RWPE1 (cell line): ENCODE measurements at regions not wholly inside any gene's neighbourhood (a gene's known extent, or its start where the extent isn't known, plus 50 kb on each side); places are given as distances from the start of the nearest gene placed in this dataset.

ENCODE experiments used
- CTCF ChIA-PET: fragments of 350-600 bp; sonication (Branson Sonifier 250); formaldehyde crosslinking; extraction: SDS; loops from one replicate; lab custom pipeline; 2021; lab: Yijun Ruan, JAX
- POLR2A ChIA-PET: fragments of 400-600 bp; formaldehyde crosslinking; extraction: SDS; loops from one replicate; lab custom pipeline; 2020; ENCODE audit warnings: antibody characterized with exemption; ENCODE audit not compliant: low non-redundant PET; lab: Yijun Ruan, JAX
- DNase-seq: peaks from one replicate; pipeline ENCODE4 v3.0.0; 2012; ENCODE audit warnings: low spot score
- H3K27ac ChIP-seq: fragments of 450-650 bp; 2 replicates; pipeline ENCODE4 v1.5.1; 2017
- TF ChIP-seq, protein P1 (sequence below): fragments of 450-650 bp; conservative IDR thresholded peaks from 2 replicates; pipeline ENCODE4 v1.5.1; 2017; ENCODE audit warnings: low read depth, mild to moderate bottlenecking

DNA sequence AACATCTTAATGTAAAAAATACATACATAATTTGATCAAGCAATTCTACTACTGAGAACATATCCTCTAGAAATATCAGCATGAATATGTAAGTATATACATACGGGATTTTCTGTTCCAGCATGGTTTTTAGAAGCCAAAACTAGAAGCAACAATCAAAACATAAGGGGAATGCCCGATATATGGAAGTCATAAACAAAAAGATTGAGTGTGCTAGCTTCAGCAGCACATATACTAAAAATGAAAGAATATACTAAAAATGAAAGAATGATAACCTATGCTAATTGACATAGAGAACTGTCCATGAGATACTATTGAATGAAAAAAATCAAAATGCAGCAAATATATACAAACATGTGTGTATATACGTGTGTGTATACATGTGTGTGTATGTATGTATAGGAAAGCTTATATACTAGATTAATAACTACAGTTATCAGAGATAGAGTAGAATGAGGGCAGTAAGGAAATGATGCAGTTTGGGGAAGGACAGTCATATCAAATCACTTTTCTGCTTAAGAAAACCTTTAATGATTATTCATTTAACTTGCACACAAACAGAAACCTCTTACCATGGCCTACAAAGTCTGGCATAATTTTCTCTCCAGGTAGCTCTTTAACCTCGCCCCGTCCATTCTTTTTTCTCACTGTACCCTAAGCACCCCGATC lies 72.9 kb downstream of the NPY start:
- POLR2A ChIA-PET = no interaction called here
- CTCF ChIA-PET = interaction anchor here (0.6 kb wide), 2 partner anchors 10 to 310 kb away, joined by 3 read pairs; no protein-coding TSS in a partner anchor
- TF ChIP-seq, protein P1, sequence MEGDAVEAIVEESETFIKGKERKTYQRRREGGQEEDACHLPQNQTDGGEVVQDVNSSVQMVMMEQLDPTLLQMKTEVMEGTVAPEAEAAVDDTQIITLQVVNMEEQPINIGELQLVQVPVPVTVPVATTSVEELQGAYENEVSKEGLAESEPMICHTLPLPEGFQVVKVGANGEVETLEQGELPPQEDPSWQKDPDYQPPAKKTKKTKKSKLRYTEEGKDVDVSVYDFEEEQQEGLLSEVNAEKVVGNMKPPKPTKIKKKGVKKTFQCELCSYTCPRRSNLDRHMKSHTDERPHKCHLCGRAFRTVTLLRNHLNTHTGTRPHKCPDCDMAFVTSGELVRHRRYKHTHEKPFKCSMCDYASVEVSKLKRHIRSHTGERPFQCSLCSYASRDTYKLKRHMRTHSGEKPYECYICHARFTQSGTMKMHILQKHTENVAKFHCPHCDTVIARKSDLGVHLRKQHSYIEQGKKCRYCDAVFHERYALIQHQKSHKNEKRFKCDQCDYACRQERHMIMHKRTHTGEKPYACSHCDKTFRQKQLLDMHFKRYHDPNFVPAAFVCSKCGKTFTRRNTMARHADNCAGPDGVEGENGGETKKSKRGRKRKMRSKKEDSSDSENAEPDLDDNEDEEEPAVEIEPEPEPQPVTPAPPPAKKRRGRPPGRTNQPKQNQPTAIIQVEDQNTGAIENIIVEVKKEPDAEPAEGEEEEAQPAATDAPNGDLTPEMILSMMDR = no peak
- no peak for DNase-seq
- H3K27ac ChIP-seq = no peak overlapping the region

DNA sequence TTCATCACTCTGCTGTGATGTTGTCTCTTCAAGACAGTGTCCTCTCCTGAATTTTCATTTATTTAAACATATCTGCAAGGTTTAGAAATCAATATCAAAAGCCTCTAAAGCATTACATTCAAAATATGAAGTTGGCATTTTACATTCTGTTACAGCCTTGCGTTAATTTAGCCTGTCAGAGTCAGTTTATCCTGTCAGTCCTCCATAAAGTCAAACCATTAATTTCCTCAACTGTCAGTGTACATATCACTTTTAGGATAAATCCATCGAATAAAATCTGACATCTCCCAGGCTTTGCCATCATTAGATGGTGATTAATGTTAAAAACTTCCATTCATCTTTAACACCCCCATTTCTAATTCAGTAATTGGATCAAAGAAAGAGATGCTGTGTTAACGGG lies 77.0 kb downstream of the NPY start:
- DNase-seq = no peak
- no peak overlapping the region for H3K27ac ChIP-seq
- ChIA-PET POLR2A (no interaction called here), CTCF (no interaction called here)
- TF ChIP-seq, protein P1 = no peak

DNA sequence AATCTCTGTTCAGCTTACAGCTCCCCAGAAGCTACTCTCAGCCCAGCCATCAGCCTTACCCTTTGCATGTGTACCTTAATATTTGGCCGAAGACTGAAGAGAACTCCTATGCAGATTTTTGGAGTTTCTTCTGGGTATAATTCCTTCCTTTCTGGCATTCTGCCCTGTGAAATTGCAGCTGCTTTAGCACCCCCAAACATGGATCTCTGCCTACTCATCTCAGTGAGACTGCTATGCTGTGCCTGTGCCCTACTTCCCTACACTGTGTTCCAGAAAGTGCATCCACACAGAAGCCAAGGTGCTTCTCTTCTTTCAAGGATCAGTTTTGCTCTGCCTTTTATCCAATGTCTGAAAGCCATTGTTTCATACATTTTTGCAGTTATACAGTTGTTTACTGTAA lies 81.6 kb downstream of the NPY start:
- TF ChIP-seq, protein P1 = no peak
- DNase-seq = no peak
- no peak overlapping the region for H3K27ac ChIP-seq
- ChIA-PET POLR2A (no interaction called here), CTCF (interaction anchor here (0.6 kb wide), 1 partner anchor 20 kb away, joined by 3 read pairs; no protein-coding TSS in a partner anchor)

DNA sequence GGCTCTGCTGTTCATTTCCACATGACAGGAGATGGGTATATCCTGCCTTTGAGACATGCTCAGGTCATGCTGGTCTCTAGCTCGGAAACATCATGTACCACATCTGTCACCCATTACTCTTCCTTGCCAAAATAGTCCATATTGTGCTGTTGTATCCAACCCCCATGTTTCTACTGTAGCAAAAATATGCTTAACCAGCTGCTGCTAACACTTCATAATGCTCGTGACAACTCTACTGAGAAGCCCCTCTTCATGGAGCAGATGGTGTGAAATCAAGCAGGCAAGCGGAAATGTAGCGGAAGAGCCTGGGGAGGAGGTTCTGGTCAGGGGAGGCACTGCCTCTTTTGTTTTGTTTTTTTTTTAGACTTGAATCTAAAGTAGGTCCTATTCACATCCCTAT lies 82.9 kb downstream of the NPY start:
- DNase-seq = no peak
- ChIA-PET POLR2A (no interaction called here), CTCF (no interaction called here)
- no peak overlapping the region for H3K27ac ChIP-seq
- TF ChIP-seq, protein P1 = no peak

DNA sequence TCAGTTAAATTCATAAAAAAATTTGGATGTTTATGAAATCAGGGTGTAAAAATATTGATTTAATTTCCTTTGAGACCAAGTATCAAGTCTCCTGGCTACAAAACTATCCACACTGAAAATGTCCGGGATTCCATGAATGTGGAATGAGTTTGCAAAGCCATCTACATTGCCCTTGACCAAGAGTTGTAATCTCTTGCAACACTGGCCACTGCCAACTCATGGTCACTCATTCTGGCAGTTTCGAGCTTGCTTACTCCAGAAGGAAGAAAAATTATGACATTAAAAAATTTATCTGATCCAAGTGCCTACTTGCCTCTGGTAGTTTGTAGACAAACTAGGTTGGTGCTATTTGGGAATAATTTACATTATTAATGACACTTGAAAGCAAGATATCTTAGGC lies 84.2 kb downstream of the NPY start:
- CTCF ChIA-PET = no interaction called here
- TF ChIP-seq, protein P1 = no peak
- no peak overlapping the region for H3K27ac ChIP-seq
- POLR2A ChIA-PET = no interaction called here
- no peak for DNase-seq

DNA sequence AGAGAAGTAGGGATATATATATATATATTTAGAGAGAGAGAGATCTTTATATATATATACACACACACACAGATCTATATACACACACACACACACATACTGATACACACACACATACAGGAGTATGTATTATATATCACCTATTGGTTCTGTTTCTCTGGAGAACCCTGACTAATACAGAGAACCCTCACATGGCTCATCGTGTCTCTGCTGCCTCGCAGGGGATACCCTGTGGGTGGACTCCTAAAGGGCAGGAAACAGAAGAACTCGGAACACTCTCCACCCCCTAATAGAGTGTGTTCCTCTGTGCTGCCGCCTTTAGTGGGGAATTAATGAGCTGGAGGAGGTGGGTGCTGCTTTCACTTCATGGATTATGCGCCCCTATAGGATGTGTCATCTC lies 86.6 kb downstream of the NPY start:
- TF ChIP-seq, protein P1 = no peak
- POLR2A ChIA-PET = no interaction called here
- DNase-seq = no peak
- CTCF ChIA-PET = no interaction called here
- H3K27ac ChIP-seq = no peak overlapping the region
